ENCODE measurements at regions not wholly inside any gene's neighbourhood (a gene's known extent, or its start where the extent isn't known, plus 50 kb on each side); places are given as distances from the start of the nearest gene placed in this dataset.

DNA sequence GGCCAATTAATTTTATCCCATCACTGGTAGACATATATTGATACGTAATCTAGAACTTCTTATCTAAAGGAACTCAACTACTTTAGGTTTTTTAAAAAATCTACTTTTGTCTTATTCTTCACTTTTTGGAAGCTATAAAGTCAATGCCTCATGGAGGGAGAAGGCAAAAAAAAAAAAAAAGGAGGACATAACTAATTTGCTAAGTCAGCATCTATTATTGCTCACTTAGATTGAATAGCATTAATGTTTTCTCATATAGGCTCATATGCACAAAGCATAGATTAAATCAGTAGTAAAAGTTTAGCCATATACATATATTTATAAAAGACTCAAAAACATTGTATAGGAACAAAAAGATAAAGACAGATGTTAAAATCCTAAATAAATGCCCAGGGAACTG, 179.3 kb upstream of the DGKB start:
- no peak overlapping the region for H3K9ac ChIP-seq (ENCODE audit: low read length)
- H3K79me2 ChIP-seq (ENCODE audit: low read length) = no peaks in the 10 kb centered on the region
- BruUV-seq (replicated peaks) = no TSS peak
- no peak overlapping the region for H2AFZ ChIP-seq (ENCODE audit: low read length)
- TF ChIP-seq, protein P1, sequence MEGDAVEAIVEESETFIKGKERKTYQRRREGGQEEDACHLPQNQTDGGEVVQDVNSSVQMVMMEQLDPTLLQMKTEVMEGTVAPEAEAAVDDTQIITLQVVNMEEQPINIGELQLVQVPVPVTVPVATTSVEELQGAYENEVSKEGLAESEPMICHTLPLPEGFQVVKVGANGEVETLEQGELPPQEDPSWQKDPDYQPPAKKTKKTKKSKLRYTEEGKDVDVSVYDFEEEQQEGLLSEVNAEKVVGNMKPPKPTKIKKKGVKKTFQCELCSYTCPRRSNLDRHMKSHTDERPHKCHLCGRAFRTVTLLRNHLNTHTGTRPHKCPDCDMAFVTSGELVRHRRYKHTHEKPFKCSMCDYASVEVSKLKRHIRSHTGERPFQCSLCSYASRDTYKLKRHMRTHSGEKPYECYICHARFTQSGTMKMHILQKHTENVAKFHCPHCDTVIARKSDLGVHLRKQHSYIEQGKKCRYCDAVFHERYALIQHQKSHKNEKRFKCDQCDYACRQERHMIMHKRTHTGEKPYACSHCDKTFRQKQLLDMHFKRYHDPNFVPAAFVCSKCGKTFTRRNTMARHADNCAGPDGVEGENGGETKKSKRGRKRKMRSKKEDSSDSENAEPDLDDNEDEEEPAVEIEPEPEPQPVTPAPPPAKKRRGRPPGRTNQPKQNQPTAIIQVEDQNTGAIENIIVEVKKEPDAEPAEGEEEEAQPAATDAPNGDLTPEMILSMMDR (conservative IDR thresholded peaks at IDR 0.05; ENCODE audit: low read depth, low read length) = no peak
- no peak for TF ChIP-seq EZH2phosphoT487 (IDR thresholded peaks at IDR 0.05; ENCODE audit: borderline replicate concordance, low read length)
- TF ChIP-seq EZH2 (IDR thresholded peaks at IDR 0.05; ENCODE audit: low read length, unreplicated experiment) = no peak
- ATAC-seq = no peak
- H3K27ac ChIP-seq (ENCODE audit: low read length) = no peak overlapping the region
- POLR2A ChIA-PET (ENCODE audit: unreplicated experiment) = no interaction called here
- H4K20me1 ChIP-seq (ENCODE audit: low read length) = no peaks in the 10 kb centered on the region
- H3K4me2 ChIP-seq (ENCODE audit: low read length) = no peak overlapping the region
- intact Hi-C loops (cut with micrococcal nuclease) = no loop called here
- no peaks in the 10 kb centered on the region for H3F3A ChIP-seq (ENCODE audit: low read length, unreplicated experiment)
- CTCF ChIA-PET = no interaction called here
- H3K9me2 ChIP-seq (replicated peaks; ENCODE audit: low read length) = no peaks in the 10 kb centered on the region
- no peak for DNase-seq
- no peaks in the 10 kb centered on the region for H3K36me3 ChIP-seq (ENCODE audit: low read depth, low read length)
- H3K4me1 ChIP-seq (ENCODE audit: insufficient read depth, low read length) = peaks cover 8% of the 10 kb centered on the region; the same call in 1 of the 2 replicates
- H3K27me3 ChIP-seq (ENCODE audit: low read length) = no peaks in the 10 kb centered on the region
- no peak overlapping the region for H3K4me3 ChIP-seq (ENCODE audit: low read length)
- no peaks in the 10 kb centered on the region for H3K9me3 ChIP-seq (ENCODE audit: low read length)

DNA sequence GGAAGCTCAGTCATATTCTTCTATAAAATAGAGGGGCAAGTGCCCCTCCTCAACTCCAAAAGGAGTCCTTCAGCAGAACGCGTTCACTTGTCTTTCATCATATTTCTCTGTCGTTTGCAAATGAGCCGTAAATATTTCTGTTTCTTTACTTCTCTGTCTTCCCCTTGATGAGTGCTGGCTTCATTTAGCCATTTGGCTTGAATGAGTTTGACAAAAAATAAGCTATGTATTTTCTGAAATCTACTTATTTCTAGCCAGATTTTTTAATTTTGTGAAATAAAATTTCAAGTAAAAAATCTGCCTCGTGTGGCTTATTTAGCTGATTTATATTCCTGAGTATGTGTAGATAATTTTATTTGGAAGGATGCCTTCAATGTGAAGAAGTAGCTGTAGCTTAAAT, 170.8 kb upstream of the DGKB start:
- ATAC-seq (no peak), DNase-seq (no peak)
- no peaks in the 10 kb centered on the region for H3K4me1 ChIP-seq (ENCODE audit: insufficient read depth, low read length)
- intact Hi-C loops (cut with micrococcal nuclease) = no loop called here
- no peaks in the 10 kb centered on the region for H3K9me3 ChIP-seq (ENCODE audit: low read length)
- H3K36me3 ChIP-seq (ENCODE audit: low read depth, low read length) = no peaks in the 10 kb centered on the region
- ChIA-PET POLR2A (ENCODE audit: unreplicated experiment) (no interaction called here), CTCF (no interaction called here)
- TF ChIP-seq, protein P1 (conservative IDR thresholded peaks at IDR 0.05; ENCODE audit: low read depth, low read length) = no peak
- TF ChIP-seq EZH2 (IDR thresholded peaks at IDR 0.05; ENCODE audit: low read length, unreplicated experiment) = no peak
- no peak for TF ChIP-seq EZH2phosphoT487 (IDR thresholded peaks at IDR 0.05; ENCODE audit: borderline replicate concordance, low read length)
- H3K27ac ChIP-seq (ENCODE audit: low read length) = no peak overlapping the region
- H4K20me1 ChIP-seq (ENCODE audit: low read length) = no peaks in the 10 kb centered on the region
- no peaks in the 10 kb centered on the region for H3K27me3 ChIP-seq (ENCODE audit: low read length)
- H3K79me2 ChIP-seq (ENCODE audit: low read length) = no peaks in the 10 kb centered on the region
- no peak overlapping the region for H3K9ac ChIP-seq (ENCODE audit: low read length)
- H3K4me2 ChIP-seq (ENCODE audit: low read length) = no peak overlapping the region
- no peaks in the 10 kb centered on the region for H3F3A ChIP-seq (ENCODE audit: low read length, unreplicated experiment)
- H2AFZ ChIP-seq (ENCODE audit: low read length) = no peak overlapping the region
- no TSS peak for BruUV-seq (replicated peaks)
- H3K4me3 ChIP-seq (ENCODE audit: low read length) = no peak overlapping the region
- no peaks in the 10 kb centered on the region for H3K9me2 ChIP-seq (replicated peaks; ENCODE audit: low read length)

DNA sequence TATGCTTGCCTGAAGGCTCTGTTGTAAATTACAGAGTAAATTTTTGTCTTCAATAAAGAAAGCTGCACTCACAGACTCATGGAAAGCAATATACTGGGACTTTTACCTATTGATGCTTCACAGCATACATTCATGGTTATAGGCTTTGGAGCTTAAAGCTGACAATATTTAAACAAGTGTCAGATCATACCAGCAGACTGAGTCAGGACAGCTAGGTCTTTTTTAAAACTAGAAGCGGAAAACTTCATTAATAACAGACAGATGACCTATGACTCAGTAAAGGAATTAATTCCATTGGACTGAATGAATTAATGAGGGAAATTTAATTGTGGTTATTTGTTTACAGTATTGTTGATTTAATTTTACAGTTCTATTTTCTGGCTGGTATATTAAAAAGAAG, 165.8 kb upstream of the DGKB start:
- DNase-seq (no peak), ATAC-seq (no peak)
- Histone ChIP-seq H3K9me3 (ENCODE audit: low read length) (no peaks in the 10 kb centered on the region), H2AFZ (ENCODE audit: low read length) (no peak overlapping the region), H4K20me1 (ENCODE audit: low read length) (no peaks in the 10 kb centered on the region), H3K36me3 (ENCODE audit: low read depth, low read length) (no peaks in the 10 kb centered on the region), H3K4me2 (ENCODE audit: low read length) (no peak overlapping the region), H3K79me2 (ENCODE audit: low read length) (no peaks in the 10 kb centered on the region), H3K4me1 (ENCODE audit: insufficient read depth, low read length) (no peaks in the 10 kb centered on the region), H3K27me3 (ENCODE audit: low read length) (no peaks in the 10 kb centered on the region), H3K9me2 (replicated peaks; ENCODE audit: low read length) (no peaks in the 10 kb centered on the region), H3F3A (ENCODE audit: low read length, unreplicated experiment) (no peaks in the 10 kb centered on the region), H3K27ac (ENCODE audit: low read length) (no peak overlapping the region), H3K4me3 (ENCODE audit: low read length) (no peak overlapping the region), H3K9ac (ENCODE audit: low read length) (no peak overlapping the region)
- ChIA-PET POLR2A (ENCODE audit: unreplicated experiment) (no interaction called here), CTCF (no interaction called here)
- BruUV-seq (replicated peaks) = no TSS peak
- TF ChIP-seq EZH2 (IDR thresholded peaks at IDR 0.05; ENCODE audit: low read length, unreplicated experiment) (no peak), EZH2phosphoT487 (IDR thresholded peaks at IDR 0.05; ENCODE audit: borderline replicate concordance, low read length) (no peak)
- TF ChIP-seq, protein P1 (conservative IDR thresholded peaks at IDR 0.05; ENCODE audit: low read depth, low read length) = no peak
- intact Hi-C loops (cut with micrococcal nuclease) = no loop called here
